SK-N-SH (cell line): ENCODE measurements at regions not wholly inside any gene's neighbourhood (a gene's known extent, or its start where the extent isn't known, plus 50 kb on each side); places are given as distances from the start of the nearest gene placed in this dataset.

Source experiments
- CTCF ChIA-PET: fragments of 300-600, 350-600 bp; formaldehyde crosslinking; extraction: SDS; loops from one replicate; lab custom pipeline; 2021; lab: Yijun Ruan, JAX
- POLR2A ChIA-PET: fragments of 350-600 bp; sonication (Branson Sonifier 250); formaldehyde crosslinking; extraction: SDS; loops from one replicate; lab custom pipeline; 2020; ENCODE audit warnings: antibody characterized with exemption, inconsistent platforms; lab: Yijun Ruan, JAX
- DNase-seq: peaks from one replicate; pipeline ENCODE4 v3.0.0; 2012
- H2AFZ ChIP-seq: fragments of 200-600 bp; sonication (generic); 2 replicates; pipeline ENCODE4 v1.8.1; 2016; ENCODE audit warnings: antibody characterized with exemption, mild to moderate bottlenecking, low read depth
- H3F3A ChIP-seq: fragments of 200-600 bp; sonication (generic); replicated peaks from 2 replicates; pipeline ENCODE3; 2016; ENCODE audit warnings: antibody characterized with exemption, mild to moderate bottlenecking; ENCODE audit not compliant: insufficient read depth
- H3K27ac ChIP-seq, 2 experiments: fragments of 200-500 bp in 1 of 2; fragments of 200-600 bp in 1 of 2; sonication (Bioruptor generic) in 1 of 2; sonication (generic), shearing (Covaris generic) in 1 of 2; 2 replicates each; pipeline versions ENCODE4 v1.5.1 to v1.6.1; 2014 to 2016; ENCODE audit warnings: low read depth in 2 of 2, inconsistent platforms in 1 of 2, low read length in 1 of 2, mild to moderate bottlenecking in 1 of 2, mixed read lengths in 1 of 2
- H3K27me3 ChIP-seq: fragments of 200-600 bp; sonication (generic), shearing (Covaris generic); 2 replicates; pipeline ENCODE4 v1.6.1; 2016; ENCODE audit warnings: mixed run types; ENCODE audit not compliant: insufficient read depth
- H3K36me3 ChIP-seq, 2 experiments: fragments of 200-500 bp in 1 of 2; fragments of 200-600 bp in 1 of 2; sonication (Bioruptor generic) in 1 of 2; sonication (generic) in 1 of 2; replicated peaks in 1 of 2; 2 replicates each; pipeline versions ENCODE3 to v1.5.1; 2014 to 2016; ENCODE audit warnings: low read length in 1 of 2, mild to moderate bottlenecking in 1 of 2; ENCODE audit not compliant: insufficient read depth in 2 of 2, control insufficient read depth in 1 of 2
- H3K4me1 ChIP-seq, 2 experiments: fragments of 200-500 bp in 1 of 2; fragments of 200-600 bp in 1 of 2; sonication (Bioruptor generic) in 1 of 2; sonication (generic), shearing (Covaris generic) in 1 of 2; 2 replicates each; pipeline versions ENCODE4 v1.5.1 to v1.6.1; 2014 to 2016; ENCODE audit warnings: low read depth in 1 of 2, low read length in 1 of 2, mixed run types in 1 of 2; ENCODE audit not compliant: insufficient read depth in 2 of 2, control insufficient read depth in 1 of 2
- H3K4me2 ChIP-seq: fragments of 200-600 bp; sonication (generic), shearing (Covaris generic); 2 replicates; pipeline ENCODE4 v1.6.1; 2017; ENCODE audit warnings: mixed run types
- H3K4me3 ChIP-seq, 2 experiments: fragments of 200-500 bp in 1 of 2; fragments of 200-600 bp in 1 of 2; sonication (Bioruptor generic) in 1 of 2; sonication (generic), shearing (Covaris generic) in 1 of 2; 2 replicates each; pipeline versions ENCODE4 v1.5.1 to v1.8.1; 2014 to 2016; ENCODE audit warnings: low read depth in 2 of 2, inconsistent platforms in 1 of 2, low read length in 1 of 2, mild to moderate bottlenecking in 1 of 2, mixed read lengths in 1 of 2, moderate library complexity in 1 of 2
- H3K79me2 ChIP-seq: fragments of 200-600 bp; sonication (generic); 2 replicates; pipeline ENCODE4 v1.8.1; 2017; ENCODE audit warnings: mild to moderate bottlenecking; ENCODE audit not compliant: insufficient read depth
- H3K9ac ChIP-seq: fragments of 200-600 bp; sonication (generic); 2 replicates; pipeline ENCODE4 v1.6.1; 2017; ENCODE audit warnings: mixed run types
- H3K9me2 ChIP-seq: fragments of 200-600 bp; sonication (generic); 2 replicates; pipeline ENCODE4 v1.6.1; 2017; ENCODE audit warnings: mixed run types
- H3K9me3 ChIP-seq: fragments of 200-600 bp; sonication (generic); 2 replicates; pipeline ENCODE4 v1.6.1; 2017; ENCODE audit warnings: mixed run types, mild to moderate bottlenecking, moderate library complexity
- H4K20me1 ChIP-seq: fragments of 200-600 bp; sonication (generic); 2 replicates; pipeline ENCODE4 v1.6.1; 2017; ENCODE audit warnings: mild to moderate bottlenecking, mixed run types; ENCODE audit not compliant: insufficient read depth
- EP300 ChIP-seq, 2 experiments: IDR thresholded peaks; 2 replicates each; pipeline versions ENCODE4 v1.4.0 to v1.6.1; 2012; ENCODE audit warnings: borderline replicate concordance in 1 of 2, low read depth in 1 of 2, low read length in 1 of 2
- FOSL2 ChIP-seq: IDR thresholded peaks from 2 replicates; pipeline ENCODE4 v1.4.0; 2012; ENCODE audit warnings: low read depth, mild to moderate bottlenecking, moderate library complexity, borderline replicate concordance
- FOXJ3 ChIP-seq: sonication (generic); formaldehyde crosslinking; IDR thresholded peaks from 2 replicates; pipeline ENCODE4 v1.5.1; 2020; ENCODE audit warnings: mild to moderate bottlenecking, missing genetic modification reagents
- GABPA ChIP-seq: IDR thresholded peaks from 2 replicates; pipeline ENCODE4 v1.4.0; 2012; ENCODE audit warnings: low read depth, mild to moderate bottlenecking
- GATA2 ChIP-seq: sonication (generic); formaldehyde crosslinking; IDR thresholded peaks from 2 replicates; pipeline ENCODE4 v1.5.0; 2020; ENCODE audit warnings: mild to moderate bottlenecking, missing genetic modification reagents
- MAX ChIP-seq: IDR thresholded peaks from 2 replicates; pipeline ENCODE4 v1.4.0; 2012; ENCODE audit warnings: low read depth
- MXI1 ChIP-seq: IDR thresholded peaks from 2 replicates; pipeline ENCODE4 v1.6.1; 2012; ENCODE audit warnings: mild to moderate bottlenecking, low read depth, low read length, improper control_type of control experiment
- NFIC ChIP-seq: IDR thresholded peaks from 2 replicates; pipeline ENCODE4 v1.4.0; 2012; ENCODE audit warnings: borderline replicate concordance
- PBX3 ChIP-seq: IDR thresholded peaks from 2 replicates; pipeline ENCODE4; 2012
- RFX5 ChIP-seq: IDR thresholded peaks from 2 replicates; pipeline ENCODE4 v1.6.1; 2012; ENCODE audit warnings: mild to moderate bottlenecking, improper control_type of control experiment, low read length
- RXRA ChIP-seq: IDR thresholded peaks from 2 replicates; pipeline ENCODE4 v1.4.0; 2012; ENCODE audit warnings: low read depth, mild to moderate bottlenecking, borderline replicate concordance
- SMC3 ChIP-seq: IDR thresholded peaks from 2 replicates; pipeline ENCODE4 v1.6.1; 2012; ENCODE audit warnings: low read depth, low read length, improper control_type of control experiment
- TAF1 ChIP-seq: IDR thresholded peaks from 2 replicates; pipeline ENCODE4 v1.6.1; 2012; ENCODE audit warnings: low read depth, mild to moderate bottlenecking, low read length, moderate library complexity, borderline replicate concordance
- WGBS: methylation state at CpG from one replicate; pipeline ENCODE4 v1.1.6; 2017; ENCODE audit warnings: low lambda C conversion rate; 5-methylcytosine and 5-hydroxymethylcytosine counted together
- TF ChIP-seq, protein P1 (sequence below): IDR thresholded peaks from 2 replicates; pipeline ENCODE4 v1.4.0; 2012; ENCODE audit warnings: low read depth, borderline replicate concordance
- TF ChIP-seq, protein P2 (sequence below): IDR thresholded peaks from 2 replicates; pipeline ENCODE4 v1.6.1; 2012; ENCODE audit warnings: mild to moderate bottlenecking, low read depth, low read length, moderate library complexity
- TF ChIP-seq, protein P3 (sequence below): fragments of 150-350 bp; IDR thresholded peaks from 2 replicates; pipeline ENCODE4 v1.6.1; 2017; ENCODE audit warnings: antibody characterized with exemption, low read length, low read depth, borderline replicate concordance
- TF ChIP-seq, protein P4 (sequence below): IDR thresholded peaks from 2 replicates; pipeline ENCODE4 v1.4.0; 2012; ENCODE audit warnings: low read depth, borderline replicate concordance

DNA sequence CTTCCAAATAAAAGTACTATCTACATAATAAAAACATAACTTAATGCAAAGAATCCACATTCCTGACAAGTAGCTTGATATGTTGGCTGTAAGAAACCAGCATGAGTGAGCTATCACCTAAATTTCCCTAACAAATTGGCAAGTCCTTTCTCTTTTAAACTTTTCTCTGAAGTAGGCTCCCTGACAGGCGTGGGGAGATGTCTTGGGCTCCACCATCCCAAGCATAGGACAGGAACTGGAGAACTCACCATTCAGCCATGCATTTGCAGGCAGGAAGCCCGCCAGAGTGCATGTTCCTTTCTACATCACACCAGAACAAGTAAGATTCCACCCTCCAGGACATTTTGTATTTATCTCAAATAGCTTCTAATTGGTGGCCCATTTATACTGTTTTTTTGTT, 921.9 kb upstream of the CELF4 start:
- Histone ChIP-seq H4K20me1 (no peaks in the 10 kb centered on the region), H3K9me2 (no peaks in the 10 kb centered on the region), H3K9ac (no peak overlapping the region), H3K9me3 (0 out of 2 replicates have a peak, but pooled peaks cover 3% of the 10 kb centered on the region), H3K4me1 (peaks cover 0 to 2% of the 10 kb centered on the region in 2 experiments; a peak in 2 of 4 replicates), H3K27me3 (no peaks in the 10 kb centered on the region), H2AFZ (no peak overlapping the region), H3F3A (no peaks in the 10 kb centered on the region), H3K27ac (no peak overlapping the region), H3K79me2 (no peaks in the 10 kb centered on the region), H3K4me3 (no peak overlapping the region), H3K36me3 (no peaks in the 10 kb centered on the region), H3K4me2 (no peak overlapping the region)
- POLR2A ChIA-PET = no interaction called here
- TF ChIP-seq FOSL2 = no peak
- no peak for TF ChIP-seq RFX5
- TF ChIP-seq, protein P1, sequence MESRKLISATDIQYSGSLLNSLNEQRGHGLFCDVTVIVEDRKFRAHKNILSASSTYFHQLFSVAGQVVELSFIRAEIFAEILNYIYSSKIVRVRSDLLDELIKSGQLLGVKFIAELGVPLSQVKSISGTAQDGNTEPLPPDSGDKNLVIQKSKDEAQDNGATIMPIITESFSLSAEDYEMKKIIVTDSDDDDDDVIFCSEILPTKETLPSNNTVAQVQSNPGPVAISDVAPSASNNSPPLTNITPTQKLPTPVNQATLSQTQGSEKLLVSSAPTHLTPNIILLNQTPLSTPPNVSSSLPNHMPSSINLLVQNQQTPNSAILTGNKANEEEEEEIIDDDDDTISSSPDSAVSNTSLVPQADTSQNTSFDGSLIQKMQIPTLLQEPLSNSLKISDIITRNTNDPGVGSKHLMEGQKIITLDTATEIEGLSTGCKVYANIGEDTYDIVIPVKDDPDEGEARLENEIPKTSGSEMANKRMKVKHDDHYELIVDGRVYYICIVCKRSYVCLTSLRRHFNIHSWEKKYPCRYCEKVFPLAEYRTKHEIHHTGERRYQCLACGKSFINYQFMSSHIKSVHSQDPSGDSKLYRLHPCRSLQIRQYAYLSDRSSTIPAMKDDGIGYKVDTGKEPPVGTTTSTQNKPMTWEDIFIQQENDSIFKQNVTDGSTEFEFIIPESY = no peak
- no peak for TF ChIP-seq NFIC
- no peak for TF ChIP-seq GABPA
- no peak for TF ChIP-seq GATA2 (CRISPR knock-in tag)
- no peak for TF ChIP-seq MXI1
- no peak for TF ChIP-seq SMC3
- TF ChIP-seq, protein P2, sequence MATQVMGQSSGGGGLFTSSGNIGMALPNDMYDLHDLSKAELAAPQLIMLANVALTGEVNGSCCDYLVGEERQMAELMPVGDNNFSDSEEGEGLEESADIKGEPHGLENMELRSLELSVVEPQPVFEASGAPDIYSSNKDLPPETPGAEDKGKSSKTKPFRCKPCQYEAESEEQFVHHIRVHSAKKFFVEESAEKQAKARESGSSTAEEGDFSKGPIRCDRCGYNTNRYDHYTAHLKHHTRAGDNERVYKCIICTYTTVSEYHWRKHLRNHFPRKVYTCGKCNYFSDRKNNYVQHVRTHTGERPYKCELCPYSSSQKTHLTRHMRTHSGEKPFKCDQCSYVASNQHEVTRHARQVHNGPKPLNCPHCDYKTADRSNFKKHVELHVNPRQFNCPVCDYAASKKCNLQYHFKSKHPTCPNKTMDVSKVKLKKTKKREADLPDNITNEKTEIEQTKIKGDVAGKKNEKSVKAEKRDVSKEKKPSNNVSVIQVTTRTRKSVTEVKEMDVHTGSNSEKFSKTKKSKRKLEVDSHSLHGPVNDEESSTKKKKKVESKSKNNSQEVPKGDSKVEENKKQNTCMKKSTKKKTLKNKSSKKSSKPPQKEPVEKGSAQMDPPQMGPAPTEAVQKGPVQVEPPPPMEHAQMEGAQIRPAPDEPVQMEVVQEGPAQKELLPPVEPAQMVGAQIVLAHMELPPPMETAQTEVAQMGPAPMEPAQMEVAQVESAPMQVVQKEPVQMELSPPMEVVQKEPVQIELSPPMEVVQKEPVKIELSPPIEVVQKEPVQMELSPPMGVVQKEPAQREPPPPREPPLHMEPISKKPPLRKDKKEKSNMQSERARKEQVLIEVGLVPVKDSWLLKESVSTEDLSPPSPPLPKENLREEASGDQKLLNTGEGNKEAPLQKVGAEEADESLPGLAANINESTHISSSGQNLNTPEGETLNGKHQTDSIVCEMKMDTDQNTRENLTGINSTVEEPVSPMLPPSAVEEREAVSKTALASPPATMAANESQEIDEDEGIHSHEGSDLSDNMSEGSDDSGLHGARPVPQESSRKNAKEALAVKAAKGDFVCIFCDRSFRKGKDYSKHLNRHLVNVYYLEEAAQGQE = no peak
- TF ChIP-seq EP300 (IDR thresholded peaks at IDR 0.05; ENCODE audit: borderline replicate concordance in 1 of 2, low read depth in 1 of 2, low read length in 1 of 2) = no peak
- no peak for TF ChIP-seq TAF1
- TF ChIP-seq, protein P3, sequence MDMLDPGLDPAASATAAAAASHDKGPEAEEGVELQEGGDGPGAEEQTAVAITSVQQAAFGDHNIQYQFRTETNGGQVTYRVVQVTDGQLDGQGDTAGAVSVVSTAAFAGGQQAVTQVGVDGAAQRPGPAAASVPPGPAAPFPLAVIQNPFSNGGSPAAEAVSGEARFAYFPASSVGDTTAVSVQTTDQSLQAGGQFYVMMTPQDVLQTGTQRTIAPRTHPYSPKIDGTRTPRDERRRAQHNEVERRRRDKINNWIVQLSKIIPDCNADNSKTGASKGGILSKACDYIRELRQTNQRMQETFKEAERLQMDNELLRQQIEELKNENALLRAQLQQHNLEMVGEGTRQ = no peak
- TF ChIP-seq RXRA = no peak
- TF ChIP-seq FOXJ3 = no peak
- TF ChIP-seq PBX3 = no peak
- TF ChIP-seq, protein P4, sequence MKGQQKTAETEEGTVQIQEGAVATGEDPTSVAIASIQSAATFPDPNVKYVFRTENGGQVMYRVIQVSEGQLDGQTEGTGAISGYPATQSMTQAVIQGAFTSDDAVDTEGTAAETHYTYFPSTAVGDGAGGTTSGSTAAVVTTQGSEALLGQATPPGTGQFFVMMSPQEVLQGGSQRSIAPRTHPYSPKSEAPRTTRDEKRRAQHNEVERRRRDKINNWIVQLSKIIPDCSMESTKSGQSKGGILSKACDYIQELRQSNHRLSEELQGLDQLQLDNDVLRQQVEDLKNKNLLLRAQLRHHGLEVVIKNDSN = no peak
- TF ChIP-seq MAX = no peak
- 21% methylated on average over 2 of the region's 2 CpGs for WGBS
- no peak for DNase-seq
- CTCF ChIA-PET = no interaction called here
